ENCODE measurements at regions not wholly inside any gene's neighbourhood (a gene's known extent, or its start where the extent isn't known, plus 50 kb on each side); places are given as distances from the start of the nearest gene placed in this dataset.

- TF ChIP-seq, protein P1, sequence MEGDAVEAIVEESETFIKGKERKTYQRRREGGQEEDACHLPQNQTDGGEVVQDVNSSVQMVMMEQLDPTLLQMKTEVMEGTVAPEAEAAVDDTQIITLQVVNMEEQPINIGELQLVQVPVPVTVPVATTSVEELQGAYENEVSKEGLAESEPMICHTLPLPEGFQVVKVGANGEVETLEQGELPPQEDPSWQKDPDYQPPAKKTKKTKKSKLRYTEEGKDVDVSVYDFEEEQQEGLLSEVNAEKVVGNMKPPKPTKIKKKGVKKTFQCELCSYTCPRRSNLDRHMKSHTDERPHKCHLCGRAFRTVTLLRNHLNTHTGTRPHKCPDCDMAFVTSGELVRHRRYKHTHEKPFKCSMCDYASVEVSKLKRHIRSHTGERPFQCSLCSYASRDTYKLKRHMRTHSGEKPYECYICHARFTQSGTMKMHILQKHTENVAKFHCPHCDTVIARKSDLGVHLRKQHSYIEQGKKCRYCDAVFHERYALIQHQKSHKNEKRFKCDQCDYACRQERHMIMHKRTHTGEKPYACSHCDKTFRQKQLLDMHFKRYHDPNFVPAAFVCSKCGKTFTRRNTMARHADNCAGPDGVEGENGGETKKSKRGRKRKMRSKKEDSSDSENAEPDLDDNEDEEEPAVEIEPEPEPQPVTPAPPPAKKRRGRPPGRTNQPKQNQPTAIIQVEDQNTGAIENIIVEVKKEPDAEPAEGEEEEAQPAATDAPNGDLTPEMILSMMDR (IDR thresholded peaks at IDR 0.05; ENCODE audit: insufficient read depth, low read depth, low read length): no peak
- ChIA-PET POLR2A (no interaction called here), CTCF (no interaction called here)
- no peak for DNase-seq (ENCODE audit: low read depth)
- Histone ChIP-seq H3K27me3 (ENCODE audit: control insufficient read depth, insufficient read depth, low read length) (no peaks in the 10 kb centered on the region), H3K36me3 (ENCODE audit: control insufficient read depth, insufficient read depth, low read length) (no peaks in the 10 kb centered on the region), H3K4me3 (ENCODE audit: low read depth, low read length) (no peak overlapping the region)
Observed at GRCh38 chrX:54695816-54696487, 102.1 kb downstream of the ITIH6 start.
